Mesenchymal stem cell (in vitro differentiated cells and primary cell): ENCODE measurements at regions not wholly inside any gene's neighbourhood (a gene's known extent, or its start where the extent isn't known, plus 50 kb on each side); places are given as distances from the start of the nearest gene placed in this dataset.

ENCODE experiments used
- DNase-seq: peaks from one replicate; pipeline ENCODE4 v3.0.0-alpha.2; 2013
- H2AFZ ChIP-seq: one replicate; pipeline ENCODE4 v1.6.1; 2013; ENCODE audit warnings: low read depth, mild to moderate bottlenecking, control low read depth, inconsistent platforms, low read length, moderate library complexity
- H2AK5ac ChIP-seq: 2 replicates; pipeline ENCODE4 v1.6.1; 2013; ENCODE audit warnings: low read length, moderate library complexity, mild to moderate bottlenecking, inconsistent platforms; ENCODE audit not compliant: severe bottlenecking
- H2BK120ac ChIP-seq: one replicate; pipeline ENCODE4 v1.6.1; 2013; ENCODE audit warnings: low read depth, mild to moderate bottlenecking, inconsistent platforms, low read length, moderate library complexity
- H2BK12ac ChIP-seq, 2 experiments: one replicate each; pipeline ENCODE4 v1.6.1; 2013; ENCODE audit warnings: inconsistent platforms in 2 of 2, low read length in 2 of 2, mild to moderate bottlenecking in 2 of 2, moderate library complexity in 2 of 2, control low read depth in 1 of 2
- H2BK15ac ChIP-seq: one replicate; pipeline ENCODE4 v1.6.1; 2013; ENCODE audit warnings: mild to moderate bottlenecking, low read depth, inconsistent platforms; ENCODE audit not compliant: poor library complexity, severe bottlenecking
- H2BK5ac ChIP-seq: 2 replicates; pipeline ENCODE4 v1.6.1; 2013; ENCODE audit warnings: low read depth, mild to moderate bottlenecking, low read length, control low read depth, inconsistent platforms; ENCODE audit not compliant: poor library complexity, severe bottlenecking
- H3K14ac ChIP-seq, 2 experiments: one replicate each; pipeline ENCODE4 v1.6.1; 2013; ENCODE audit warnings: inconsistent platforms in 2 of 2, low read length in 2 of 2, control low read depth in 1 of 2, mild to moderate bottlenecking in 1 of 2, moderate library complexity in 1 of 2
- H3K18ac ChIP-seq, 2 experiments: one replicate each; pipeline ENCODE4 v1.6.1; 2013; ENCODE audit warnings: inconsistent platforms in 2 of 2, low read length in 2 of 2, control low read depth in 1 of 2, low read depth in 1 of 2, mild to moderate bottlenecking in 1 of 2
- H3K23ac ChIP-seq, 2 experiments: one replicate each; pipeline ENCODE4 v1.6.1; 2013; ENCODE audit warnings: inconsistent platforms in 2 of 2, low read length in 2 of 2, mild to moderate bottlenecking in 2 of 2, moderate library complexity in 2 of 2, control low read depth in 1 of 2
- H3K27ac ChIP-seq: 2 replicates; pipeline ENCODE4 v1.5.1; 2013; ENCODE audit warnings: mild to moderate bottlenecking, moderate library complexity, low read length, control low read depth, inconsistent platforms; ENCODE audit not compliant: poor library complexity, severe bottlenecking
- H3K27me3 ChIP-seq, 2 experiments: 2 replicates each; pipeline versions ENCODE4 v1.6.1 to v1.7.0; 2013; ENCODE audit warnings: low read length in 2 of 2, mild to moderate bottlenecking in 2 of 2, moderate library complexity in 2 of 2, control low read depth in 1 of 2, inconsistent platforms in 1 of 2; ENCODE audit not compliant: control insufficient read depth in 1 of 2, insufficient read depth in 1 of 2
- H3K36me3 ChIP-seq, 2 experiments: 2 replicates each; pipeline versions ENCODE4 v1.6.1 to v1.7.0; 2013; ENCODE audit warnings: low read length in 2 of 2, control low read depth in 1 of 2, inconsistent platforms in 1 of 2, low read depth in 1 of 2, mild to moderate bottlenecking in 1 of 2; ENCODE audit not compliant: insufficient read depth in 2 of 2, control insufficient read depth in 1 of 2
- H3K4ac ChIP-seq, 2 experiments: one replicate each; pipeline ENCODE4 v1.6.1; 2013; ENCODE audit warnings: inconsistent platforms in 2 of 2, low read length in 2 of 2, mild to moderate bottlenecking in 2 of 2, moderate library complexity in 2 of 2, control low read depth in 1 of 2, low read depth in 1 of 2
- H3K4me1 ChIP-seq: 2 replicates; pipeline ENCODE4 v1.6.1; 2013; ENCODE audit warnings: low read depth, low read length, control low read depth; ENCODE audit not compliant: control insufficient read depth, insufficient read depth
- H3K4me2 ChIP-seq: 2 replicates; pipeline ENCODE4 v1.6.1; 2013; ENCODE audit warnings: low read length, mild to moderate bottlenecking, inconsistent platforms; ENCODE audit not compliant: poor library complexity, severe bottlenecking
- H3K4me3 ChIP-seq, 2 experiments: 2 replicates each; pipeline versions ENCODE4 v1.5.1 to v1.7.0; 2013; ENCODE audit warnings: low read length in 2 of 2, mild to moderate bottlenecking in 2 of 2, control low read depth in 1 of 2, low read depth in 1 of 2; ENCODE audit not compliant: insufficient read depth in 1 of 2
- H3K79me1 ChIP-seq: replicated peaks from 2 replicates; pipeline ENCODE4 v1.6.1; 2013; ENCODE audit warnings: mild to moderate bottlenecking, control low read depth, low read length, inconsistent platforms; ENCODE audit not compliant: poor library complexity, severe bottlenecking
- H3K9ac ChIP-seq: 2 replicates; pipeline ENCODE4 v1.7.0; 2013; ENCODE audit warnings: mild to moderate bottlenecking, low read length, moderate library complexity
- H3K9me3 ChIP-seq: 2 replicates; pipeline ENCODE4 v1.7.0; 2013; ENCODE audit warnings: mild to moderate bottlenecking, low read length; ENCODE audit not compliant: control insufficient read depth
- H4K8ac ChIP-seq: one replicate; pipeline ENCODE4 v1.6.1; 2013; ENCODE audit warnings: inconsistent platforms, mild to moderate bottlenecking, low read length, moderate library complexity
- H4K91ac ChIP-seq: one replicate; pipeline ENCODE4 v1.6.1; 2013; ENCODE audit warnings: mild to moderate bottlenecking, low read length, inconsistent platforms
- WGBS: methylation state at CpG from one replicate; pipeline ENCODE4 v1.1.7; 2013; ENCODE audit warnings: mixed read lengths; 5-methylcytosine and 5-hydroxymethylcytosine counted together

- H4K8ac ChIP-seq, result no peak overlapping the region
- DNase-seq, result no peak
- H3K14ac ChIP-seq, result no peak overlapping the region
- H4K91ac ChIP-seq, result no peak overlapping the region
- H3K4me2 ChIP-seq, result no peak overlapping the region
- H2AFZ ChIP-seq, result no peak overlapping the region
- 92% methylated on average over 2 of the region's 4 CpGs for WGBS
- H3K27me3 ChIP-seq, result no peaks in the 10 kb centered on the region
- no peak overlapping the region for H2BK120ac ChIP-seq
- no peak overlapping the region for H2BK12ac ChIP-seq
- H2AK5ac ChIP-seq, result no peak overlapping the region
- H3K23ac ChIP-seq, result no peak overlapping the region
- no peaks in the 10 kb centered on the region for H3K79me1 ChIP-seq
- H3K4me1 ChIP-seq, result peaks cover 9% of the 10 kb centered on the region
- no peak overlapping the region for H2BK15ac ChIP-seq
- no peak overlapping the region for H2BK5ac ChIP-seq
- H3K36me3 ChIP-seq, result no peaks in the 10 kb centered on the region
- no peak overlapping the region for H3K18ac ChIP-seq
- H3K4me3 ChIP-seq, result no peak overlapping the region
- no peak overlapping the region for H3K9ac ChIP-seq
- no peak overlapping the region for H3K4ac ChIP-seq
- H3K27ac ChIP-seq, result no peak overlapping the region
- no peaks in the 10 kb centered on the region for H3K9me3 ChIP-seq
Observed at GRCh38 chr1:67894981-67895735, 61.9 kb upstream of the GNG12 start.

GRCh38 chr1:67893126-67893495 is 59.8 kb upstream of the GNG12 start:
- Histone ChIP-seq H3K36me3 (no peaks in the 10 kb centered on the region), H3K27ac (no peak overlapping the region), H3K4ac (no peak overlapping the region), H3K14ac (no peak overlapping the region), H2AK5ac (no peak overlapping the region), H3K9ac (no peak overlapping the region), H3K9me3 (no peaks in the 10 kb centered on the region), H3K4me2 (no peak overlapping the region), H3K23ac (no peak overlapping the region), H3K79me1 (no peaks in the 10 kb centered on the region), H2BK12ac (no peak overlapping the region), H2AFZ (no peak overlapping the region), H3K4me3 (no peak overlapping the region), H2BK15ac (no peak overlapping the region), H2BK5ac (no peak overlapping the region), H3K27me3 (no peaks in the 10 kb centered on the region), H3K4me1 (peaks cover 10% of the 10 kb centered on the region), H2BK120ac (no peak overlapping the region), H4K91ac (no peak overlapping the region), H3K18ac (no peak overlapping the region), H4K8ac (no peak overlapping the region)
- no CpG with 5 or more reads among the region's 3 CpGs for WGBS
- DNase-seq, result no peak

DNA sequence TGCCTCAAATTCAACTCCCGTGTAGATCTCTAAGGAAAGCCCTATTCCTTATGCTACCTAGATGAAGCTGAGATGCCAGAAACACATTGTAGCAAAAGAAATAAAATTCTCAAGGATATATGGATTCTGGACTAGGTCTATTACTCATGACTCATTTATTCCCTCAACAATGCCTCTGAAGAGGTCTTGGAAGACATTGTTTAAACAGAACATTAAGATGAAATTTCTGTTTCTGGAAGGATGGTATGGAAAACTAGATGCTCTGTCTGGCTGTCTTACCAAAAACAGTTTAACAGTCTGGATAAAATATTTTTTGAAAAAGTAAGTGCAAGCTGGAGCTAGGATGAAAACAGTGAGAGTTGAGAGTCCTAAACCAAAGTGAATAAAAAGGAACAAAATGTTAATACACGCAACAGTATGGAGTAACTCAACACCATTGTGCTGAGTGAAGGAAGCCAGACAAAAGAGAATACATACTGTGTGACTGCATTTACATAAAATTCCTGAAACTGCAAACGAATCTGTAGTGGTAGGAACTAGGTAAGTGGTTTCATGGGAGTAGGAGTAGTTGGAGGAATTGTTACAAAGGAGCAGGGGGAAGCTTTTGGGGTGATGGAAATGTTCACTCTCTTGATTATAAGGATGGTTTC is 59.3 kb upstream of the GNG12 start:
- no peaks in the 10 kb centered on the region for H3K79me1 ChIP-seq
- no peak overlapping the region for H2BK5ac ChIP-seq
- H2BK120ac ChIP-seq, result no peak overlapping the region
- no peak overlapping the region for H3K18ac ChIP-seq
- WGBS, result 62% methylated on average over 2 of the region's 3 CpGs
- peak; percentile 4 for DNase-seq
- no peak overlapping the region for H4K8ac ChIP-seq
- peaks cover 10% of the 10 kb centered on the region for H3K4me1 ChIP-seq
- H3K9me3 ChIP-seq, result no peaks in the 10 kb centered on the region
- H3K4me3 ChIP-seq, result no peak overlapping the region
- no peak overlapping the region for H3K14ac ChIP-seq
- no peak overlapping the region for H2AFZ ChIP-seq
- H3K4ac ChIP-seq, result no peak overlapping the region
- H3K27ac ChIP-seq, result no peak overlapping the region
- H2AK5ac ChIP-seq, result peak overlapping the region; percentile 38
- H3K4me2 ChIP-seq, result no peak overlapping the region
- no peak overlapping the region for H2BK12ac ChIP-seq
- H3K36me3 ChIP-seq, result no peaks in the 10 kb centered on the region
- no peaks in the 10 kb centered on the region for H3K27me3 ChIP-seq
- no peak overlapping the region for H3K9ac ChIP-seq
- no peak overlapping the region for H3K23ac ChIP-seq
- no peak overlapping the region for H2BK15ac ChIP-seq
- no peak overlapping the region for H4K91ac ChIP-seq

DNA sequence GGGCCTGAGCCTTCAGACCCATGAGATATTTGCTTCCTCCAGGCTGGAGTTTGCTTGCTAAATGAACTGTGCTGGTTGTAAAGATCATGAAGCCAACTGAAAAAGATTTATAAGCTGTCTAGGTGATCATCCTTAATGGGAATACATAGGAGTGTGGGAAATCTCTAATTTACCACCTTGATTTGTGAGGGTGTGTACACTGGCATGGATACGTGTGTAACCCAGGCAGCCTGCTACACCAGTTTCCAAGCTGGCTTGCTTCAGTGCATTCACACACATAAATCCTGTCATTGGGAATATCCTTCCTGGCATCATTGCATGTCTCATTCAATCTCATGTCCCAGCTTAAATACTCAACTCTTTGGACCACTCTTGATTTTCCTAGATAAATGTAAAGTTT is 57.6 kb upstream of the GNG12 start:
- H3K27me3 ChIP-seq, result no peaks in the 10 kb centered on the region
- no peak overlapping the region for H3K4me2 ChIP-seq
- H4K8ac ChIP-seq, result no peak overlapping the region
- H3K18ac ChIP-seq, result no peak overlapping the region
- WGBS, result 100% methylated on average over 1 of the region's 1 CpG
- no peak overlapping the region for H3K4ac ChIP-seq
- no peak for DNase-seq
- H2BK5ac ChIP-seq, result no peak overlapping the region
- H2BK12ac ChIP-seq, result no peak overlapping the region
- no peak overlapping the region for H2BK120ac ChIP-seq
- H3K23ac ChIP-seq, result no peak overlapping the region
- H3K14ac ChIP-seq, result no peak overlapping the region
- no peaks in the 10 kb centered on the region for H3K36me3 ChIP-seq
- no peak overlapping the region for H3K4me3 ChIP-seq
- H2BK15ac ChIP-seq, result no peak overlapping the region
- no peaks in the 10 kb centered on the region for H3K79me1 ChIP-seq
- H3K9me3 ChIP-seq, result no peaks in the 10 kb centered on the region
- H3K27ac ChIP-seq, result peak overlapping the region; percentile 87
- no peak overlapping the region for H3K9ac ChIP-seq
- H2AK5ac ChIP-seq, result peak overlapping the region; percentile 37
- peaks cover 3% of the 10 kb centered on the region for H3K4me1 ChIP-seq
- H2AFZ ChIP-seq, result no peak overlapping the region
- no peak overlapping the region for H4K91ac ChIP-seq
